GM21737 (cell line): ENCODE measurements at regions not wholly inside any gene's neighbourhood (a gene's known extent, or its start where the extent isn't known, plus 50 kb on each side); places are given as distances from the start of the nearest gene placed in this dataset.

Source experiments
- ATAC-seq: cut with Tn5 transposase; IDR thresholded peaks from one replicate; pipeline ENCODE4 v1.9.1; 2021; ENCODE audit warnings: mild to moderate bottlenecking, moderate library complexity; ENCODE audit not compliant: unreplicated experiment

DNA sequence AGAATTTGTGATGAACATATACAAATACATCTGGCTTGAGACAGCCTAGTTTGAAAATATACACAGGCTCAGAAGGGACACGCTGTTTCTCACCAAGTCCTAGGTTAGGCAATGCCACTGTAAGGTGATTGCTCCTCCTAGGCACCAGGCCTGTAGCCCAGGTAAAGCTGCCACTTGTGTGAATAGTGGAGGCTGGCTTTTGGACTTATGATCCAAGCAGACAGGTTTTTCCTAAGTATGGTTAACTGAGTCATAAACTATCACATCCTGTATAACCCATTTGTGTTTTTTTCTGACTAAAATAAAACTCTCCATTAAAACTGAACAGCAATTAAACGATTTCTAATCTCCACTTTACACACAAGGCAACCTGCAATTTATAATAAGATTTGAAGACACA, 81.0 kb downstream of the SEMA4F start:
- ATAC-seq: no peak

- no peak for ATAC-seq
Measured at GRCh38 chr2:74735564-74735963, 81.5 kb downstream of the SEMA4F start.

- no peak for ATAC-seq
Measured at GRCh38 chr2:74736589-74736988, 82.5 kb downstream of the SEMA4F start.

GRCh38 chr2:74738586-74738985, 84.5 kb downstream of the SEMA4F start:
- ATAC-seq: no peak

- no peak for ATAC-seq
Measured at GRCh38 chr2:74739129-74739528, 85.1 kb downstream of the SEMA4F start.

DNA sequence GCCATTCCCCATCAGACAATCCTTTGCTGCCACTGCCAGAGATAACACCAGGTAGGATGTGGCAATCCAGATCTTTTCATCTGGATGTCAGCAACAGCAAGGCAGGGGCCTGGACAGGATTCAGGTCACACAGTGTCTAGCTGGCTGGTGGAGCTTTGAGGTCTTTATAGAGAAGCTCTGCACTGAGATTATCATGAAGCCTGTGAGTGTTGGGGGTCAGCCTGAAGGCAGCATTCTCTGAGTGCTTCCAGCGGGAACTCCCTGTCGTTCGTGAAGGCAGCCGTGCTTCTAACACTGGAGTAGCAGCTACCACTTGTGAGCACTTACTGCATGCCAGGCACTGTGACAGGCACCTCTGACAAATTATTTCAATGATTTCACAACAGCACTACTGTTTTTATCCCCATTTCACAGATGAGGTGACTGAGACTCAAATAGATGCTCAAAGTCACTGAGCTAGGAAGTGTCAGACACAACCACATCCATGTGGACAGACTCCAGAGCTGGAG, 85.7 kb downstream of the SEMA4F start:
- no peak for ATAC-seq

DNA sequence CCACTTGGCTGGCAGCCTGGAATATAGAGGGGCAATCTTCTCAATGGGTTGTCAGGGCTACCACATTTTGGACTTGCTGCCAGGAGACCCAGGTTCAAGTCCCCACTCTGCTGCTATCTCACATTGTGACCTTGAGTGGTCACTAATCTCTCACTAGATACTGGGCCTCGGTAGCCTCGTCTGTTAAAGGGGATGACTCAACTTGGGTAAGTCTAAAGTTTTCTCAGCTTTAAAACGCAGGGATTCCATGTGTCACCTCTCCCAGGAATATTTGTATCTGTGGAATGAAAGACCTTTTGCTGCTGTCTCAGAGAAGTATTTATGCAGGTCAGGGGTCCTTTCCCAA, 86.3 kb downstream of the SEMA4F start:
- no peak for ATAC-seq

GRCh38 chr2:74740741-74741431, 86.8 kb downstream of the SEMA4F start:
- ATAC-seq: no peak

DNA sequence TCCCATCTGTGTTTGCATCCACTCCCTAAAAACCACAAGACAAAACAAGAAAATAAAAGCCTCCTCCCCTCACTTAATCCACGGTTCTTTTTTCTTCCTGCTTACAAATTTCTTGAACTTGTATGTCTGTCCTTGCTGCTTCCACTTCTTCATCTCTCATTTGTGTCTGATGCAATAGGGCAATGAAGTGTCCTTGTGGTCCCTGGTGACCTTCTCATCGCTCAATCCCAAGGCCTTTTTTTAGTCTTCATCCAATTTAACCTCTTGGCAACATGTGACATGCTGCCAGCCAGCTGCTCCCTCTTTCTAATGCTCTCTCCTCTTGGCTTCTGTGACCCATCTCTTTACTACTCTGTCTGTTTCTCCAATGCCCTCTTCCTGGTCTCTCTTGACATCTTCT, 87.6 kb downstream of the SEMA4F start:
- no peak for ATAC-seq

DNA sequence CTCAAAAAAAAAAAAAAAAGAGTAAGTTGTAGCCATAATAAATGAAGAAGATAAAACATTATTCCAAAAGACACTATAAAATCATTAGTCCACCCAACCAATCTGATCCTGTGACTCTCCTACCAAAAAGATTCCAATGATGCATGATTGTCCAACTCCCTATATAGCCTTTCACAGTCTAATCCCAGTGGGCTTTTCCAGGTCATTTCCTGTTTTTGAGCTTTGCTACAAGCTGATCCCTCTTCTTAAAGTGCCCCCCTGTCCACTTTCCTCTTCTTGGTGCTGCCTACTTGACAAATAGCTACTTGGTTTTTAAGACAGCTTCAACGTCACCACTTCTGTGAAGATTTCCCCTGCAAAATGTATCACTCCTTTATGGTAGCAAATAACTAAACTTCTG, 88.4 kb downstream of the SEMA4F start:
- ATAC-seq: no peak

- ATAC-seq: no peak
Measured at GRCh38 chr2:74743039-74743438, 89.0 kb downstream of the SEMA4F start.

GRCh38 chr2:74743778-74744177, 89.7 kb downstream of the SEMA4F start:
- no peak for ATAC-seq

GRCh38 chr2:74744731-74745515, 89.0 kb upstream of the HK2 start:
- no peak for ATAC-seq

GRCh38 chr2:74745766-74746165, 88.2 kb upstream of the HK2 start:
- no peak for ATAC-seq

GRCh38 chr2:74746480-74746879, 87.4 kb upstream of the HK2 start:
- no peak for ATAC-seq

DNA sequence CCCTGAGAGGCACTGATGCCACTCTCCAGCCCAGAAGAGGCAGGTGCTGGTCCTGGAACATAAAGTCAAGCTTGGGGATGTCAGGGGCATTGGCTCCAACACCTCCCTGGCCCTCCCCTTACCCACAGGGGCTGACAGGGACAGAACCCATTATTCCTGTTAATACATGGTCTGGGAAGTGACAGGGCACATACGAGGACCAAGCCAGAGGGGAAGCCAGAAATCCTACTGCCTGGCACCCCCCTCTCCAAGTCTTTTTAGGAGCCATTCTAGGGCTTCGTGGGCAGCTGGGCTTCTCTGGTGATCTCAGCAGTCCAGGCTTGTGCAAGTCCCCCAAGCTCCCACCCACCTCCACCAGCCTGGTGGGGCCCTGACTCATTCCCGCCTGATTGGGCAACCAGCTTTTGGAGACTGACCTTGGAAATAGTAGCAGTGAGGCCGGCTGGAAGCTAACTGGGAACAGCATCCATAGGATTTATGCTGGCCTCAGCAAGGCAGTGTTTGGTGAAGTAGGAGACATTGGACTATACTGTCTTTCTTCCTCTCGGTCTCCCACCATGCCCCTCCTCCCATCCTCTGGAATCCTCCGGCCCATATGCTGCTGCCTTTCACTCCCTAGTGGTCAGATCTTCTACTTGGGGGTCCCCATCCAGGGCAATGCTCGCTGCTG, 86.4 kb upstream of the HK2 start:
- no peak for ATAC-seq

DNA sequence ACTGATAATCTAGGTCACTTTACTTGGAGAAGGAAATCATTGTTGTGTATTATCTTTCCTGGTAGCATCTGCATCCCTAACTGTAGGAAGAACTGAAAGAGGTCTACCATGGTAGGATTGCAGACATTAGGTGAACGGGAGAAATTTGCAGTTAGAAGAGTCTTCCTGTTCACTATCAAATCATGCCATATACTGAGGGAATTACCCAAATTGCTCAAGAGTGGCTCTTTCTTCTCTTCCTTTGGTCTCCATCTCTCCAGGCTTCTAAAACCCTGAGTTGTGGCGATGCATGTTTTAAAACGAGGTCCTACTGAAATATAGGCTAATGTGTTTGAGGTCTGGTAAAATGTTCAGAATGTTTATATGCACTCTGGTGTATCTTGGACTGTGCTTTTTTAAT, 85.3 kb upstream of the HK2 start:
- no peak for ATAC-seq

DNA sequence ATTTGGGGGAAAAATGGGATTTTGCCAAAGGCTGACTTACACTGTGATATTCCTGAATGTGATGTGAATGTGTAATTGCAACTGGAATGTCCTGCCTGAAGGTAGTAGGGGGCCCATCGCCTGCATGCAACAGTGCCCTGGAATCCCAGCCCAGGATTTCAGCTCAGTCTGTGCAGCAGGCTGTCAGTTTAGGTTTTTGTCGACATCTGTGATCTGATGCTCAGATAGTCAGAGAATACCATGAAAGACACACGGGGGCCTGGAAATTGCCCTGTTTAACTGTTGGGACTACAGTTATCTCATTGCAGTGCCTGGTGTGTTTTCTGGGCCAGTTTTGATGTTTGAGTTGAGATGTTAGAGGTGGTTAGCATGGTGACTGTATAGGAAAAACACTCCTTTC, 84.5 kb upstream of the HK2 start:
- no peak for ATAC-seq

- no peak for ATAC-seq
Measured at GRCh38 chr2:74751981-74752851, 81.7 kb upstream of the HK2 start.

- ATAC-seq: no peak
Measured at GRCh38 chr2:74755386-74755785, 78.5 kb upstream of the HK2 start.

GRCh38 chr2:74756356-74756890, 77.5 kb upstream of the HK2 start:
- ATAC-seq: no peak
